ENCODE measurements at regions not wholly inside any gene's neighbourhood (a gene's known extent, or its start where the extent isn't known, plus 50 kb on each side); places are given as distances from the start of the nearest gene placed in this dataset.
"Not testable (repeated sequence)": the region's sequence is repeated elsewhere in the genome, so short reads cannot be mapped to it uniquely, and the experiment has no call there.

GRCh38 chr3:170805296-170805695, 64.7 kb downstream of the RPL22L1 start:
- not testable (repeated sequence) for H3K27me3 ChIP-seq (ENCODE audit: control insufficient read depth in 1 of 2, insufficient read depth in 2 of 2, low read length in 2 of 2); H3K9me3 ChIP-seq (ENCODE audit: control insufficient read depth in 2 of 2, insufficient read depth in 1 of 2, low read depth in 1 of 2, low read length in 1 of 2); H3K27ac ChIP-seq (ENCODE audit: low read depth in 2 of 2, low read length in 1 of 2); H3K36me3 ChIP-seq (ENCODE audit: control insufficient read depth in 2 of 2, insufficient read depth in 2 of 2, low read length in 1 of 2); H3K4me1 ChIP-seq (ENCODE audit: control insufficient read depth in 2 of 2, insufficient read depth in 2 of 2, low read length in 1 of 2); H3K4me3 ChIP-seq (ENCODE audit: low read depth in 1 of 2, low read length in 2 of 2)
- 93 to 94% methylated on average over 1 of the region's 1 CpG for WGBS, 2 donors

DNA sequence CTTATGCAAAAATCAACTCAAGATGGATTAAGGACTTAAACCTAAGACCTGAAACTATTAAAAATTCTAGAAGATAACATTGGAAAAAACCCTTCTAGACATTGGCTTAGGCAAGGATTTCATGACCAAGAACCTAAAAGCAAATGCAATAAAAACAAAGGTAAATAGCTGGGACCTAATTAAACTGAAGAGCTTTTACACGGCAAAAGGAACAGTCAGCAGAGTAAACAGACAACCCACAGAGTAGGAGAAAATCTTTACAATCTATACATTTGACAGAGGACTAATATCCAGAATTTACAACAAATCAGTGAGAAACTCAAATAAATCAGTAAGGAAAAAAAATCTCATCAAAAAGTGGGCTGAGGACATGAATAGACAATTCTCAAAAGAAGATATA, 65.4 kb downstream of the RPL22L1 start:
- not testable (repeated sequence) for H3K27me3 ChIP-seq (ENCODE audit: control insufficient read depth in 1 of 2, insufficient read depth in 2 of 2, low read length in 2 of 2); H3K4me3 ChIP-seq (ENCODE audit: low read depth in 1 of 2, low read length in 2 of 2); H3K9me3 ChIP-seq (ENCODE audit: control insufficient read depth in 2 of 2, insufficient read depth in 1 of 2, low read depth in 1 of 2, low read length in 1 of 2); H3K4me1 ChIP-seq (ENCODE audit: control insufficient read depth in 2 of 2, insufficient read depth in 2 of 2, low read length in 1 of 2); H3K36me3 ChIP-seq (ENCODE audit: control insufficient read depth in 2 of 2, insufficient read depth in 2 of 2, low read length in 1 of 2); H3K27ac ChIP-seq (ENCODE audit: low read depth in 2 of 2, low read length in 1 of 2)
- 71 to 77% methylated on average over 1 of the region's 1 CpG for WGBS, 2 donors

DNA sequence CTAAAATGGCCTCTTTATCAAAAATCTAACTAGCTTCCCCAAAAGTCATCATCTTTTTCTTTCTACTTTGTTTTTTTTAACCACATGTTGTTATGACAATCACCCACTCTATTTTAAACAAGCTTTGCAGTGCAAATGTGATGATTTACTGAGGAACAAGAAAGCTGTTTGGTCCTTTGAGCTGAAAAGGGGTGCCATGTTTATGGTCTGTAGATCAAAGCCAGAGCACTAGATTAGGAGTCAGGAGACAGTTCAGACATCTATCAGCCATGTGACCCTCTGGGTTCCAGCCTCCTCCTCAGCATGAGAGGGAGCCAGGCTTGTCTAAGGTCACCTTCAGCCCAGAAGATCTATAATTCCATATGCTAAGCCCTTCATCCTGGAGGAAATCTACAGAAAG, 65.9 kb downstream of the RPL22L1 start:
- Histone ChIP-seq H3K9me3 (ENCODE audit: control insufficient read depth in 2 of 2, insufficient read depth in 1 of 2, low read depth in 1 of 2, low read length in 1 of 2) (no peaks in the 10 kb centered on the region), H3K36me3 (ENCODE audit: control insufficient read depth in 2 of 2, insufficient read depth in 2 of 2, low read length in 1 of 2) (no peaks in the 10 kb centered on the region)

DNA sequence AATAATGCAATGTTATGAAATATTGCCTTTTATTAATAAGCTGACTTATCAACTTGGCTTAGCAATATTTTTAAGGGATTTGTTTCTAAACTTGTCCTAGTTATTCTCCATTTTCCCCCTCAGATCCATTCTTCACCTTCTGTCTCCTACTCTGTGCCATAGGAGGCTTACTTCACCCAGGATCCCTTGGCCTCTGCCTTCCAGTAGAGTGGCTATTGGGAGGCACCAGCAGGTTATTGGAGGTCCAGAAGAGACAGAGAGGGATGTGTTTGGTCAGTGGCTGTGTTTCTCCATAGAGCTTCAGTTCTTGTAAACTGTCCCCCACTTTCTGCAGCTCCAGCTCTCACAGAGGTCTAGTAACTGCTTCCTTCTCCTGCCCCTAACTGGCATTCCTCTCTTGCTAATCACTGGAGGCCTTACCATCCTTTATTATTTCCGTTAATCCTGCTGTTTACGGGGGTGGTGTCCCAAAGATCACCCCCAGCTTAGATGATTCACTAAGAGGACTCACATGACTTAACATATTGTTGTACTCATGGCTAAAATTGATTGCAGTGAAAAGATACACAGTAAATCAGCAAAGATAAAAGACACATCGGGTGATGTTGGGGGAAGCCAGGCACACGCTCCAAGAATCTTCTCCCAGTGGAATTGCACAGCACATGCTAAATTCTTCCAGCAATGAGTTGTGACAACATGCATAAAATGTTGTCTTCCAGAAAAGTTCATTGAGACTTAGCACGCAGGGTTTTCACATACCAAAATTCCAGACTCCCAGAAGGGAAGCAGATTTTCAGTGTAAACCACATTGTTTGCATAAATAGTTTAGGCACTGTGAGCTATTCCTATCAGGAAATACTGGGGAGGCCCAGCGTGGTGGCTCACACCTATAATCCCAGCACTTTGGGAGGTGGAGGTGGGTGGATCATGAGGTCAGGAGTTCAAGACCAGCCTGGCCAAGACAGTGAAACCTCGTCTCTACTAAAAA, 67.5 kb downstream of the RPL22L1 start:
- Histone ChIP-seq H3K4me1 (ENCODE audit: control insufficient read depth in 2 of 2, insufficient read depth in 2 of 2, low read length in 1 of 2) (no peaks in the 10 kb centered on the region), H3K36me3 (ENCODE audit: control insufficient read depth in 2 of 2, insufficient read depth in 2 of 2, low read length in 1 of 2) (no peaks in the 10 kb centered on the region), H3K4me3 (ENCODE audit: low read depth in 1 of 2, low read length in 2 of 2) (no peak overlapping the region), H3K27ac (ENCODE audit: low read depth in 2 of 2, low read length in 1 of 2) (no peak overlapping the region), H3K27me3 (ENCODE audit: control insufficient read depth in 1 of 2, insufficient read depth in 2 of 2, low read length in 2 of 2) (no peaks in the 10 kb centered on the region), H3K9me3 (ENCODE audit: control insufficient read depth in 2 of 2, insufficient read depth in 1 of 2, low read depth in 1 of 2, low read length in 1 of 2) (no peaks in the 10 kb centered on the region)
- WGBS, 2 donors, result 54 to 60% methylated on average over 7 of the region's 7 CpGs

More for the DNA sequence above, 65.9 kb downstream of the RPL22L1 start:
- no peaks in the 10 kb centered on the region for H3K27me3 ChIP-seq (ENCODE audit: control insufficient read depth in 1 of 2, insufficient read depth in 2 of 2, low read length in 2 of 2)
- H3K4me1 ChIP-seq (ENCODE audit: control insufficient read depth in 2 of 2, insufficient read depth in 2 of 2, low read length in 1 of 2), result no peaks in the 10 kb centered on the region
- no peak overlapping the region for H3K4me3 ChIP-seq (ENCODE audit: low read depth in 1 of 2, low read length in 2 of 2)
- no peak overlapping the region for H3K27ac ChIP-seq (ENCODE audit: low read depth in 2 of 2, low read length in 1 of 2)

GRCh38 chr3:170801597-170801996, 68.4 kb downstream of the RPL22L1 start:
- Histone ChIP-seq H3K4me1 (ENCODE audit: control insufficient read depth in 2 of 2, insufficient read depth in 2 of 2, low read length in 1 of 2) (no peaks in the 10 kb centered on the region), H3K9me3 (ENCODE audit: control insufficient read depth in 2 of 2, insufficient read depth in 1 of 2, low read depth in 1 of 2, low read length in 1 of 2) (no peaks in the 10 kb centered on the region), H3K27ac (ENCODE audit: low read depth in 2 of 2, low read length in 1 of 2) (no peak overlapping the region), H3K4me3 (ENCODE audit: low read depth in 1 of 2, low read length in 2 of 2) (no peak overlapping the region), H3K36me3 (ENCODE audit: control insufficient read depth in 2 of 2, insufficient read depth in 2 of 2, low read length in 1 of 2) (no peaks in the 10 kb centered on the region), H3K27me3 (ENCODE audit: control insufficient read depth in 1 of 2, insufficient read depth in 2 of 2, low read length in 2 of 2) (no peaks in the 10 kb centered on the region)
- 89 to 91% methylated on average over 3 of the region's 3 CpGs for WGBS, 2 donors

DNA sequence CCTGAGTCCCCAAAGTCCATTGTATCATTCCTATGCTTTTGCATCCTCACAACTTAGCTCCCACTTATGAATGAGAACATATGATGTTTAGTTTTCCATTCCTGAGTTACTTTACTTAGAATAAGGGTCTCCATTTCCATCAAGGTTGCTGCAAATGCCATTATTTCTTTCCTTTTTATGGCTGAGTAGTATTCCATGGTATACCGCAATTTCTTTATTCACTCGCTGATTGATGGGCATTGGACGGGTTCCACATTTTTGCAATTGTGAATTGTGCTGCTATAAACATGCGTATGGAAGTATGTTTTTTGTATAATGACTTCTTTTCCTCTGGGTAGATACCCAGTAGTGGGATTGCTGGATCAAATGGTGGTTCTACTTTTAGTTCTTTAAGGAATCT, 69.7 kb downstream of the RPL22L1 start:
- H3K4me3 ChIP-seq (ENCODE audit: low read depth in 1 of 2, low read length in 2 of 2); H3K27me3 ChIP-seq (ENCODE audit: control insufficient read depth in 1 of 2, insufficient read depth in 2 of 2, low read length in 2 of 2); H3K4me1 ChIP-seq (ENCODE audit: control insufficient read depth in 2 of 2, insufficient read depth in 2 of 2, low read length in 1 of 2); H3K36me3 ChIP-seq (ENCODE audit: control insufficient read depth in 2 of 2, insufficient read depth in 2 of 2, low read length in 1 of 2); H3K9me3 ChIP-seq (ENCODE audit: control insufficient read depth in 2 of 2, insufficient read depth in 1 of 2, low read depth in 1 of 2, low read length in 1 of 2); H3K27ac ChIP-seq (ENCODE audit: low read depth in 2 of 2, low read length in 1 of 2): not testable (repeated sequence)
- WGBS, 2 donors, result 94 to 95% methylated on average over 4 of the region's 4 CpGs

DNA sequence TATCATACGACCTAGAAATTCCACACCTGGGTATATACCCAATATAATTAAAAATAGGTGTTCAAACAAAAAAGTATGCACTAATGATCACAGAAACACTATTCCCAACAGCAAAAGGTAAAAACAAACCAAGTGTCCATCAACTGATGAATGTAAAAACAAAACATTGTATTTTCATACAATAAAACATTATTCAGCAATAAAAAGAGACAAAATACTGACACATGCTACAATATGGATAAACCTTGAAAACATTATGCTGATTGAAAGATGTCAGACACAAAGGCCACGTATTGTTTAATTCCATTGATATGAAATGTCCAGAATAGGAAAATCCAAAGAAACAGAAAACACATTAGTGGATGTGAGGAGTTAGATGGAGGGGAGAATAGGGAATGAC, 71.0 kb downstream of the RPL22L1 start:
- Histone ChIP-seq H3K27me3 (ENCODE audit: control insufficient read depth in 1 of 2, insufficient read depth in 2 of 2, low read length in 2 of 2) (no peaks in the 10 kb centered on the region), H3K4me1 (ENCODE audit: control insufficient read depth in 2 of 2, insufficient read depth in 2 of 2, low read length in 1 of 2) (no peaks in the 10 kb centered on the region), H3K4me3 (ENCODE audit: low read depth in 1 of 2, low read length in 2 of 2) (no peak overlapping the region), H3K27ac (ENCODE audit: low read depth in 2 of 2, low read length in 1 of 2) (no peak overlapping the region), H3K9me3 (ENCODE audit: control insufficient read depth in 2 of 2, insufficient read depth in 1 of 2, low read depth in 1 of 2, low read length in 1 of 2) (no peaks in the 10 kb centered on the region), H3K36me3 (ENCODE audit: control insufficient read depth in 2 of 2, insufficient read depth in 2 of 2, low read length in 1 of 2) (no peaks in the 10 kb centered on the region)
- WGBS, 2 donors, result 80% methylated on average over 2 of the region's 2 CpGs

- no peaks in the 10 kb centered on the region for H3K36me3 ChIP-seq (ENCODE audit: control insufficient read depth in 2 of 2, insufficient read depth in 2 of 2, low read length in 1 of 2)
- no peak overlapping the region for H3K4me3 ChIP-seq (ENCODE audit: low read depth in 1 of 2, low read length in 2 of 2)
- H3K9me3 ChIP-seq (ENCODE audit: control insufficient read depth in 2 of 2, insufficient read depth in 1 of 2, low read depth in 1 of 2, low read length in 1 of 2), result no peaks in the 10 kb centered on the region
- no peaks in the 10 kb centered on the region for H3K4me1 ChIP-seq (ENCODE audit: control insufficient read depth in 2 of 2, insufficient read depth in 2 of 2, low read length in 1 of 2)
- 72 to 80% methylated on average over 5 of the region's 5 CpGs for WGBS, 2 donors
- H3K27me3 ChIP-seq (ENCODE audit: control insufficient read depth in 1 of 2, insufficient read depth in 2 of 2, low read length in 2 of 2), result no peaks in the 10 kb centered on the region
- H3K27ac ChIP-seq (ENCODE audit: low read depth in 2 of 2, low read length in 1 of 2), result no peak overlapping the region
Measured at GRCh38 chr3:170797685-170798084, 72.3 kb downstream of the RPL22L1 start.

DNA sequence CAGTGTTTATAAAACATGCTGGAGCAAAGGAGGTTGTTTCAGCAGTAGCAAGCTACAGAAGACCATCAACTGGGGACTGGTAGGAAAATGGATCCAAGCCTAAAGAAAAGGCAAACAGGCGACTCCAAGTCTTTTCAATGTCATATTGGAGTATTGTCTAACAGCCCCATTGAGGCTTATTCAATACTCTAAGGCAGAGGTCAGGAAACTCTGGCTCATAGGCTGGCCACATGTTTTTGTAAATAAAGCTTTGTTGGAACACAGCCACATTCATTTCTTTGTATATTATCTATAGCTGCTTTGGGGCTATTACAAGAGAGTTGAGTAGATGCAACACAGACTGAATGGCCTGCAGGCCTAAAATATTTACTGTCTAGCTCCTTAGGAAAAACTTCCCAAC, 77.5 kb downstream of the RPL22L1 start:
- Histone ChIP-seq H3K9me3 (ENCODE audit: control insufficient read depth in 2 of 2, insufficient read depth in 1 of 2, low read depth in 1 of 2, low read length in 1 of 2) (no peaks in the 10 kb centered on the region), H3K4me3 (ENCODE audit: low read depth in 1 of 2, low read length in 2 of 2) (no peak overlapping the region), H3K27me3 (ENCODE audit: control insufficient read depth in 1 of 2, insufficient read depth in 2 of 2, low read length in 2 of 2) (no peaks in the 10 kb centered on the region), H3K27ac (ENCODE audit: low read depth in 2 of 2, low read length in 1 of 2) (no peak overlapping the region), H3K36me3 (ENCODE audit: control insufficient read depth in 2 of 2, insufficient read depth in 2 of 2, low read length in 1 of 2) (no peaks in the 10 kb centered on the region), H3K4me1 (ENCODE audit: control insufficient read depth in 2 of 2, insufficient read depth in 2 of 2, low read length in 1 of 2) (no peaks in the 10 kb centered on the region)
- WGBS, 2 donors, result 72 to 80% methylated on average over 1 of the region's 1 CpG

DNA sequence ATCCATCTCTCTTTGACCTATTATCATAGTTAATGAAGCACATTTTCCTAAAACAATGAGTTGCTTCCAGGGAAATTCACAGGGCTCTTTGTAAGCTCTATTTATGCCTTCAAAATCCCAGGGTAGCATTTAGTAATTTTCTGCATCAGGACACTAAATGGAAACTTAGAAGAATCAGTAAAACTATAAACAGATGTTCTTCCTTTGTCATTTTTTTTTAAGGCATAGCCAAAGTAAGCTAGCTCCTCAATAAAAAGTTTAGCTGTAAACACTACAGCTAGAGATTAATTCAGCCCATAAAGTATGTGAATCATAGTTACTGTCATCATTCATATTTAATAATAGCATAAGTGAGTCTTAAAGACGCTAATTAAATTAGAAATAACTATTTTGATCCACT, 79.3 kb downstream of the RPL22L1 start:
- Histone ChIP-seq H3K36me3 (ENCODE audit: control insufficient read depth in 2 of 2, insufficient read depth in 2 of 2, low read length in 1 of 2) (no peaks in the 10 kb centered on the region), H3K9me3 (ENCODE audit: control insufficient read depth in 2 of 2, insufficient read depth in 1 of 2, low read depth in 1 of 2, low read length in 1 of 2) (no peaks in the 10 kb centered on the region), H3K4me3 (ENCODE audit: low read depth in 1 of 2, low read length in 2 of 2) (no peak overlapping the region), H3K4me1 (ENCODE audit: control insufficient read depth in 2 of 2, insufficient read depth in 2 of 2, low read length in 1 of 2) (no peaks in the 10 kb centered on the region), H3K27ac (ENCODE audit: low read depth in 2 of 2, low read length in 1 of 2) (no peak overlapping the region), H3K27me3 (ENCODE audit: control insufficient read depth in 1 of 2, insufficient read depth in 2 of 2, low read length in 2 of 2) (no peaks in the 10 kb centered on the region)
- WGBS, 2 donors, result 71 to 72% methylated on average over 1 of the region's 1 CpG
